SK-N-SH (cell line): ENCODE measurements at regions not wholly inside any gene's neighbourhood (a gene's known extent, or its start where the extent isn't known, plus 50 kb on each side); places are given as distances from the start of the nearest gene placed in this dataset.

Experiments
- CTCF ChIA-PET: fragments of 300-600, 350-600 bp; formaldehyde crosslinking; extraction: SDS; loops from one replicate; lab custom pipeline; 2021; lab: Yijun Ruan, JAX
- POLR2A ChIA-PET: fragments of 350-600 bp; sonication (Branson Sonifier 250); formaldehyde crosslinking; extraction: SDS; loops from one replicate; lab custom pipeline; 2020; ENCODE audit warnings: antibody characterized with exemption, inconsistent platforms; lab: Yijun Ruan, JAX
- DNase-seq: peaks from one replicate; pipeline ENCODE4 v3.0.0; 2012
- H2AFZ ChIP-seq: fragments of 200-600 bp; sonication (generic); 2 replicates; pipeline ENCODE4 v1.8.1; 2016; ENCODE audit warnings: antibody characterized with exemption, mild to moderate bottlenecking, low read depth
- H3F3A ChIP-seq: fragments of 200-600 bp; sonication (generic); replicated peaks from 2 replicates; pipeline ENCODE3; 2016; ENCODE audit warnings: antibody characterized with exemption, mild to moderate bottlenecking; ENCODE audit not compliant: insufficient read depth
- H3K27ac ChIP-seq, 2 experiments: fragments of 200-500 bp in 1 of 2; fragments of 200-600 bp in 1 of 2; sonication (Bioruptor generic) in 1 of 2; sonication (generic), shearing (Covaris generic) in 1 of 2; 2 replicates each; pipeline versions ENCODE4 v1.5.1 to v1.6.1; 2014 to 2016; ENCODE audit warnings: low read depth in 2 of 2, inconsistent platforms in 1 of 2, low read length in 1 of 2, mild to moderate bottlenecking in 1 of 2, mixed read lengths in 1 of 2
- H3K27me3 ChIP-seq: fragments of 200-600 bp; sonication (generic), shearing (Covaris generic); 2 replicates; pipeline ENCODE4 v1.6.1; 2016; ENCODE audit warnings: mixed run types; ENCODE audit not compliant: insufficient read depth
- H3K36me3 ChIP-seq, 2 experiments: fragments of 200-500 bp in 1 of 2; fragments of 200-600 bp in 1 of 2; sonication (Bioruptor generic) in 1 of 2; sonication (generic) in 1 of 2; replicated peaks in 1 of 2; 2 replicates each; pipeline versions ENCODE3 to v1.5.1; 2014 to 2016; ENCODE audit warnings: low read length in 1 of 2, mild to moderate bottlenecking in 1 of 2; ENCODE audit not compliant: insufficient read depth in 2 of 2, control insufficient read depth in 1 of 2
- H3K4me1 ChIP-seq, 2 experiments: fragments of 200-500 bp in 1 of 2; fragments of 200-600 bp in 1 of 2; sonication (Bioruptor generic) in 1 of 2; sonication (generic), shearing (Covaris generic) in 1 of 2; 2 replicates each; pipeline versions ENCODE4 v1.5.1 to v1.6.1; 2014 to 2016; ENCODE audit warnings: low read depth in 1 of 2, low read length in 1 of 2, mixed run types in 1 of 2; ENCODE audit not compliant: insufficient read depth in 2 of 2, control insufficient read depth in 1 of 2
- H3K4me2 ChIP-seq: fragments of 200-600 bp; sonication (generic), shearing (Covaris generic); 2 replicates; pipeline ENCODE4 v1.6.1; 2017; ENCODE audit warnings: mixed run types
- H3K4me3 ChIP-seq, 2 experiments: fragments of 200-500 bp in 1 of 2; fragments of 200-600 bp in 1 of 2; sonication (Bioruptor generic) in 1 of 2; sonication (generic), shearing (Covaris generic) in 1 of 2; 2 replicates each; pipeline versions ENCODE4 v1.5.1 to v1.8.1; 2014 to 2016; ENCODE audit warnings: low read depth in 2 of 2, inconsistent platforms in 1 of 2, low read length in 1 of 2, mild to moderate bottlenecking in 1 of 2, mixed read lengths in 1 of 2, moderate library complexity in 1 of 2
- H3K79me2 ChIP-seq: fragments of 200-600 bp; sonication (generic); 2 replicates; pipeline ENCODE4 v1.8.1; 2017; ENCODE audit warnings: mild to moderate bottlenecking; ENCODE audit not compliant: insufficient read depth
- H3K9ac ChIP-seq: fragments of 200-600 bp; sonication (generic); 2 replicates; pipeline ENCODE4 v1.6.1; 2017; ENCODE audit warnings: mixed run types
- H3K9me2 ChIP-seq: fragments of 200-600 bp; sonication (generic); 2 replicates; pipeline ENCODE4 v1.6.1; 2017; ENCODE audit warnings: mixed run types
- H3K9me3 ChIP-seq: fragments of 200-600 bp; sonication (generic); 2 replicates; pipeline ENCODE4 v1.6.1; 2017; ENCODE audit warnings: mixed run types, mild to moderate bottlenecking, moderate library complexity
- H4K20me1 ChIP-seq: fragments of 200-600 bp; sonication (generic); 2 replicates; pipeline ENCODE4 v1.6.1; 2017; ENCODE audit warnings: mild to moderate bottlenecking, mixed run types; ENCODE audit not compliant: insufficient read depth
- CHD2 ChIP-seq: fragments of 150-350 bp; IDR thresholded peaks from 2 replicates; pipeline ENCODE4 v1.6.1; 2018; ENCODE audit warnings: low read length; ENCODE audit not compliant: partially characterized antibody
- EP300 ChIP-seq, 2 experiments: IDR thresholded peaks; 2 replicates each; pipeline versions ENCODE4 v1.4.0 to v1.6.1; 2012; ENCODE audit warnings: borderline replicate concordance in 1 of 2, low read depth in 1 of 2, low read length in 1 of 2
- EZH2phosphoT487 ChIP-seq: fragments of 200-600 bp; sonication (generic); IDR thresholded peaks from 2 replicates; pipeline ENCODE4 v1.6.1; 2017; ENCODE audit warnings: low read depth, mixed run types, mild to moderate bottlenecking, antibody characterized with exemption, moderate library complexity, borderline replicate concordance
- FOXJ3 ChIP-seq: sonication (generic); formaldehyde crosslinking; IDR thresholded peaks from 2 replicates; pipeline ENCODE4 v1.5.1; 2020; ENCODE audit warnings: mild to moderate bottlenecking, missing genetic modification reagents
- MXI1 ChIP-seq: IDR thresholded peaks from 2 replicates; pipeline ENCODE4 v1.6.1; 2012; ENCODE audit warnings: mild to moderate bottlenecking, low read depth, low read length, improper control_type of control experiment
- NFIC ChIP-seq: IDR thresholded peaks from 2 replicates; pipeline ENCODE4 v1.4.0; 2012; ENCODE audit warnings: borderline replicate concordance
- NRF1 ChIP-seq: IDR thresholded peaks from 2 replicates; pipeline ENCODE4 v1.6.1; 2012; ENCODE audit warnings: low read depth, mild to moderate bottlenecking, low read length
- SIN3A ChIP-seq: IDR thresholded peaks from 2 replicates; pipeline ENCODE4 v1.6.1; 2012; ENCODE audit warnings: low read depth, mild to moderate bottlenecking, low read length, moderate library complexity, borderline replicate concordance
- TAF1 ChIP-seq: IDR thresholded peaks from 2 replicates; pipeline ENCODE4 v1.6.1; 2012; ENCODE audit warnings: low read depth, mild to moderate bottlenecking, low read length, moderate library complexity, borderline replicate concordance
- TCF12 ChIP-seq: IDR thresholded peaks from 2 replicates; pipeline ENCODE4 v1.4.0; 2012
- USF1 ChIP-seq: IDR thresholded peaks from 2 replicates; pipeline ENCODE4 v1.4.0; 2012; ENCODE audit warnings: low read depth, borderline replicate concordance
- YY1 ChIP-seq: IDR thresholded peaks from 2 replicates; pipeline ENCODE4 v1.4.0; 2012; ENCODE audit warnings: low read depth, mild to moderate bottlenecking
- ZBTB33 ChIP-seq: IDR thresholded peaks from 2 replicates; pipeline ENCODE4 v1.4.0; 2012; ENCODE audit warnings: low read depth, borderline replicate concordance
- WGBS: methylation state at CpG from one replicate; pipeline ENCODE4 v1.1.6; 2017; ENCODE audit warnings: low lambda C conversion rate; 5-methylcytosine and 5-hydroxymethylcytosine counted together

GRCh38 chr14:37894463-37894862 lies 299.0 kb downstream of the TTC6 start:
- Histone ChIP-seq H2AFZ (no peak overlapping the region), H3K4me1 (no peaks in the 10 kb centered on the region), H4K20me1 (no peaks in the 10 kb centered on the region), H3K79me2 (no peaks in the 10 kb centered on the region), H3K9me3 (no peaks in the 10 kb centered on the region), H3K9ac (no peak overlapping the region), H3F3A (no peaks in the 10 kb centered on the region), H3K4me3 (no peak overlapping the region), H3K4me2 (no peak overlapping the region), H3K36me3 (no peaks in the 10 kb centered on the region), H3K27ac (no peak overlapping the region), H3K27me3 (no peaks in the 10 kb centered on the region), H3K9me2 (no peaks in the 10 kb centered on the region)
- CTCF ChIA-PET: no interaction called here
- no peak for DNase-seq
- WGBS: 0% methylated on average over 1 of the region's 1 CpG
- POLR2A ChIA-PET: interaction anchor here (0.5 kb wide), 1 partner anchor 1473 kb away, joined by 3 read pairs; no protein-coding TSS in a partner anchor
- TF ChIP-seq USF1 (no peak), FOXJ3 (CRISPR knock-in tag) (no peak), NRF1 (no peak), ZBTB33 (no peak), TAF1 (no peak), EP300 (IDR thresholded peaks at IDR 0.05; ENCODE audit: borderline replicate concordance in 1 of 2, low read depth in 1 of 2, low read length in 1 of 2) (no peak), YY1 (no peak), MXI1 (no peak)

- Histone ChIP-seq H3K4me2 (no peak overlapping the region), H3K4me3 (no peak overlapping the region), H3K4me1 (no peaks in the 10 kb centered on the region), H3K9ac (no peak overlapping the region), H3K79me2 (no peaks in the 10 kb centered on the region), H4K20me1 (no peaks in the 10 kb centered on the region), H3K36me3 (no peaks in the 10 kb centered on the region), H2AFZ (no peak overlapping the region), H3K27ac (no peak overlapping the region), H3K27me3 (no peaks in the 10 kb centered on the region), H3K9me2 (no peaks in the 10 kb centered on the region), H3F3A (no peaks in the 10 kb centered on the region), H3K9me3 (no peaks in the 10 kb centered on the region)
- TF ChIP-seq FOXJ3 (CRISPR knock-in tag) (no peak), ZBTB33 (no peak), USF1 (no peak), SIN3A (no peak), EZH2phosphoT487 (no peak), NFIC (no peak), CHD2 (no peak), TCF12 (no peak)
- DNase-seq: no peak
- ChIA-PET POLR2A (no interaction called here), CTCF (no interaction called here)
- 16% methylated on average over 4 of the region's 4 CpGs for WGBS
These were observed 303.9 kb downstream of the TTC6 start for GRCh38 chr14:37899365-37899764.
